EL (cell line): ENCODE measurements at regions not wholly inside any gene's neighbourhood (a gene's known extent, or its start where the extent isn't known, plus 50 kb on each side); places are given as distances from the start of the nearest gene placed in this dataset.
"Not testable (repeated sequence)": the region's sequence is repeated elsewhere in the genome, so short reads cannot be mapped to it uniquely, and the experiment has no call there.

Experiments
- DNase-seq: peaks from one replicate; pipeline ENCODE4 v3.0.0-alpha.2; 2016

DNA sequence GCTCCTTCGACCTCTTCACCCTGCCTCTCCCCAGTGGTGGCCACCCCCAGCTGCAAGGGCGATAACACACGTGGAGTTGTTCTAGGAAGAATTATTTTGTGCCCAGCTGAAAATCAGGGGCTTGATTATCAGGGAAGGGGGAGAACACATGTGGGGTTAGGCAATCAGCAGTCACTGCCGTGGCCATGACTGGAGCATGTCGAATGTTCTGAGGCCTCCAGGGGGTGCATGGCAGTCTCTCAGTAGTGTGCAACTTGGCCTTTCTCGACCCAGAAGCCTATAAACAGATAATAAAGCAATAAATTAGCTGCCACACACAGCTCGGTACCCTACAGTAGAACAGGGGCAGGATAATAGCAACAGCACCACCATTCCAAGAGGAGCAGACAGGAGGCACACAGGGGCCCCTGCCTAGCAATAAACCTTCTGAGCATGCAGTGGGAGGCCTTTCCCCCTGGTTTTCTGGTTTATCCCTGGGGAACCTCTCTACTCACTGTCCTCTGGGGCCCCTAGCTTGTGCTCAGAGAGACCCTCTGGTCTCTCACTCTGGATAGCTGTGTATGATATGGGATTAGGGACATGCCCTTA, 308.2 kb upstream of the PLGLB2 start:
- DNase-seq = not testable (repeated sequence)

DNA sequence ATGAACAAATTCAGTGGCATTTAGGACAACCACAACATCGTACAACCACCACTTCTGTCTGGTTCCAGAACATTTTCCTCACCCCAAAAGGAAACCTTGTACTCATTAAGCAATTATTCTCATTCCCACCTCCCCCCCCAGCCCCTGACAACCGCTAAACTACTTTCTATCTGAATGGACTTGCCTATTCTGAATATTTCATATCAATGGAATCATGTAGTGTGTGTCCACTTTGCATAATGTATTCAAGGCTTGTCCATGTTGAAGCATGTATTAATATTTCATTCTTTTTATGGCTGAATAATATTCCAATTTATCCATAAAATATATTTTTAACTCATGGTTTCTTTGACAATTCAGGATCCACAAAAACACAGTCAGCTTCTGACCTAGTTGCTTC, 307.2 kb upstream of the PLGLB2 start:
- DNase-seq = not testable (repeated sequence)

- not testable (repeated sequence) for DNase-seq
These were observed 306.5 kb upstream of the PLGLB2 start for GRCh38 chr2:87441375-87441774.

GRCh38 chr2:87442983-87443577, 304.8 kb upstream of the PLGLB2 start:
- DNase-seq = not testable (repeated sequence)

DNA sequence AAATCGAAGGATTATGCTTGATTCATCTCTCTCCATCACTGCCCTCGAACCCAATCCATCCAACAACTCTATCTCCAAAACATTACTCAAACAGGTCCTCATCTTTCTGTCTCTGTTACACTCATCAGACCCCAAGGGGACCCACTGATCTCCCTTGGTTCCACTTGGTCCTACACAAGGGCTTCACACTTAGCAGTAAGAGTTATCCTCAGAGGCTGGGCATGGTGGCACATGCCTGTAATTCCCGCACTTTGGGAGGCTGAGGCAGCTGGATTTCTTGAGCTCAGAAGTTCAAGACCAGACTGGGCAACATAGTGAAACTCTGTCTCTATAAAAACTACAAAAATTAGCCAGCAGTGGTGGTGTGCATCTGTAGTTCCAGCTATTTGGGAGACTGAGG, 302.9 kb upstream of the PLGLB2 start:
- not testable (repeated sequence) for DNase-seq

DNA sequence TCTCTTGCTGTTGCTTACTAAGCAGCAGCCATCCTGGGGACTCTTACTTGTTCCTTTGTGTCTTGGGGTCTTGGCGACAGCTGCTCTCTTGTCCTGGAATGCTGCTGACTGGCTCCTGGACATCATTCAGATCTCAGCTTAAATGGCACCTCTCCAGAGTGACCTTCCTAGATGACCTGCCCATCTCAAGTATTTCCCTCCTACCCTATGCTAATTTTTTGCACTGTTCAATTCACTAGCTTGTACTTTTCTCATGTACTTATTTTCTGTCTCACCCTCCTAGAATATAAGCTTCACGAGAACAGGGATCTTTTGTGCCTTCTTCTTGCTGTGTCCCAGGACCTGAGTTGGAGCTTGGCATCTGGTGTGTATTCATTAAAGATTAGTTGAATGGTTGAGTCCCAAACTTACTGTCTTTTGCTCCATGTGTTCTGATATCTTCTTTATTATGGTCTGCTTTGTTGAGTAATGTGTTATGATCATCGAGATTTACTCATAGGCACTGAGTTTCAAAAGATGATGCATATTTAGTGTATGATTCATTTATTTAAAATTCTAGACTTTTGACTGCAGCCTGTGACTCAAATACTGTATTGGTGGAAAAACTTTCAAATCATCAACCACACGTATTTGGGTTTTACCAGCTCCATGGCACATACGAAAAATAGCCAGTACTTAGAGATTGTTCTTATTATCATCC, 302.1 kb upstream of the PLGLB2 start:
- DNase-seq = peak; percentile 32

DNA sequence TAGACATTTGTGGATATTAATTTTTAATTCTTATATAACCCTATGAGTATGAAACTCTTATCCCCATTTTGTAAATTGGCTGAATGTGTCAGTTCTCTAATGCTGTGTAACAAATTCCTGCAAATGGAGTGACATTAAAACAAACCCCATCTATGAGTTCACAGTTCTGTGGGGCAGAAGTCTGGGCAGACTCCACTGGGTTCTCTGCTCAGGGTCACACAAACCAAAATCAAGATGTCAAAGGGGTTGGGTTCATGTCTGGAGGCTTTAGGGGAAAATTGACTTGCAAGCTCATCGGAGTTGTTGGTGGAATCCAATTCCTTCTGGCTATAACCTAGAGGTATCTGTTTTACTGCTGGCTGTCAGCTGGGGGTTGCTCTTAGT, 301.6 kb upstream of the PLGLB2 start:
- peak; percentile 36 for DNase-seq

- peak; percentile 39 for DNase-seq
These were observed 298.4 kb upstream of the PLGLB2 start for GRCh38 chr2:87449462-87449980.

DNA sequence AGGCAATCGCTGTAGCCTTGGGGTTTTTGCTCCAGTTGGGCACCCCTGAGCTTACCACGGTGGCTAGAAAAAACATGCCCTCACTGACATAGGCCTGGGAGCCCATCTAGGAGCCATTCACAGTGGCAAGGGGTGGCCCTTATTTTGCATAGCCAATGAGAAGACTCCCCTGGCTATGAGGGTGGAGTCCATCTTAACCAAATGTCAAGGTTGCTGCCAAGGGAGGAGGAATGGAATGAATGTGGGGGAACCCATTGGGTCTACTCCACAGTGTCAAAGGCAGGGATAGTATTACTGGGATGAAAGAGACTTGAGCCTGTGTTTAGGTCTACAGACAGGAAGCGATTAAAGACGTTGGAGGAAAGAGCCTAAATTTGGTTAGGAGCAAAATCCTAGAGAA, 295.7 kb upstream of the PLGLB2 start:
- DNase-seq = peak; percentile 32

DNA sequence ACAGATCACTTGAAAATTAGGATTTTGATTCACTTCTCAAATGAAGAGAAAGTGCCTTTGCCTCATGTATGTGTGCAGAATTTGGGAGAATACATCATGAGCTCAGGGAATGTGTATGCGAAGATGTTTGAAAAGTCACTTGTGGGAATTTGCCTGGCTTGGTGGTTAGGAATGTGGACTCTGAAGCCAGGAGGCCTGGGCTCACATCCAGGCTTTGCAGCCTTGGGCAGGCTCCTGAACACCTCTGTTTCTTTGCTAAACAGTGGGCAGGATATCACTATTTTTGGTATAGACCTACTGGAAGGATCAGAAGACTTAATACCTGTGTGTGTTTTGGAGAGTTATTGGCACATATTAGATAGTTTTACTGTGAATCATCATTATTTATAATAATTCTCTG, 295.0 kb upstream of the PLGLB2 start:
- peak; percentile 78 for DNase-seq

GRCh38 chr2:87453965-87454364, 293.9 kb upstream of the PLGLB2 start:
- peak; percentile 74 for DNase-seq

- DNase-seq = peak; percentile 65
These were observed 293.5 kb upstream of the PLGLB2 start for GRCh38 chr2:87454421-87454820.

DNA sequence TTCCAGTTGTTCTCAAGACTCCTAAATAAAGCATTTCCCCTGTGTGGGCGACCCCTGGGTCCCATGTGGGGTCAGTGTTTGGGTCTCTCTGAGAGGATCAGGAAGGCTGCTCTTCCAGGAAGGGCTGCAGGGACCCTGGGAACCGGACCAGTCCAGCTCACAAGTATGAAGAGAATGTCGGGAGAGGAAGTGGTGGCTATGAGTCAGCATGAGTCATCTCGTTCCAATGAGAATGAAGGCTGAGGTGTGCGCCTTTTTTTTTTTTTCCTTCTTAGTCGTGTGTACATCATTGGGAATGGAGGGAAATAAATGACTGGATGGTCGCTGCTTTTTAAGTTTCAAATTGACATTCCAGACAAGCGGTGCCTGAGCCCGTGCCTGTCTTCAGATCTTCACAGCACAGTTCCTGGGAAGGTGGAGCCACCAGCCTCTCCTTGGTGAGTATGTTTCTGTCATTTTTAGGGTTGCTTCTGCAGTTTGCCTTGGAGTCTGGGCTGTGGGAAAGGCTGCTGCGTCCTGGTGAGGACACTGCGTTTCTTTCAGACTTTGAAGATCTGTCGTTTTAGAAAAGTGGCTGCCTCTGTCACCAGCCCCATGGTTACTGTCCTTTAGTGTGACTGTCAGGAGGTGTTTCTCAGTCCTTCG, 292.6 kb upstream of the PLGLB2 start:
- DNase-seq = not testable (repeated sequence)

DNA sequence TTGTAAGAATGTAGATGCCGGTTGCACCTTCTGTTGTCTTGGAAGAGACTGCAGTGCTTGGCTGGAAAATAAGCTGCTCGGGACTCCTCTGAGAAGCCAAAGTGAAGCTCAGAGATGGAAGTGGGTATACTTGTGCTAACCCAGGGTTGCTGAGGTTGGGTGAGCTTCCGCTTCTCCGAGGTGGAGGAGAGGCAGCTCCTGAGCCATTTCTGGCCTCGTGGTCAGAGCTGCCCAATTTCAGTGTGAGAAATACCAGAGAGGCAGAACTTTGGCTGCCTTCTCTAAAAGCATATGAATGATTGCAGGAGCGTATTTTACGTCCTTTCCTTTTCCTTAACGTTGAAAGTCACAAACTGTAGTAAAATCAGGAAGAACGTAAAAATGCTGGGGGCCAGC, 292.0 kb upstream of the PLGLB2 start:
- DNase-seq = not testable (repeated sequence)

DNA sequence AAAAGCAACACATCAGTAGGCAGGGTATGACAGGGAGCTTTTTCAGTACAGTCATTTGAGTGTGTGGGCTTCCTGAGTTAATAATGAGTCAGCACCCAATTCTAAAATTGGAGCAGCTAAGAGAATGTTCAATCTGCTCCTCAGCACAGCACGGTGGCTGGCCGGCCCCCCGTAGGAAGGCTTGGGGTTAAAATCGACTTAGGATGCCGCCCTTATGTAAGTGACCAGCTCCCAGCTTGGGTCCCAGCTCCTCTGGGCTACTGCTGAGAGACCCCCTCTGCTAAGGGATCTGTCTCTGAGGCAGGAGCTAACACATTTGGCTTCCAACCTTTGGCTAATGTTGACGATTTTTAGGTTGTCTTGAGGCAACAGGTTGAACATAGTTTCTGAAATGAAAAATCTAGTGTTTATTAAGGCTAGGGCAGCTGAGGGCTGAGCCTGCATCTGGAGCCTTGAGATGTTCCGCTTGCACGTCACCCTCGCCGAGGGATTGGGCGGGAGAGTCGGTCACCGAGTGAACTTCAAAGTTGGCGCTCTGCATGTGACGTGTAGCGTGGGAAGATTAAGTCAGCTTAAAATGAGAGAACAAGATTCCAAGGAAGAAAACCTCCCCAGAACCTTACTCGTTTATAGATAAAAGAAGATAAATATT, 291.3 kb upstream of the PLGLB2 start:
- DNase-seq = not testable (repeated sequence)

- not testable (repeated sequence) for DNase-seq
These were observed 290.8 kb upstream of the PLGLB2 start for GRCh38 chr2:87457129-87457499.

DNA sequence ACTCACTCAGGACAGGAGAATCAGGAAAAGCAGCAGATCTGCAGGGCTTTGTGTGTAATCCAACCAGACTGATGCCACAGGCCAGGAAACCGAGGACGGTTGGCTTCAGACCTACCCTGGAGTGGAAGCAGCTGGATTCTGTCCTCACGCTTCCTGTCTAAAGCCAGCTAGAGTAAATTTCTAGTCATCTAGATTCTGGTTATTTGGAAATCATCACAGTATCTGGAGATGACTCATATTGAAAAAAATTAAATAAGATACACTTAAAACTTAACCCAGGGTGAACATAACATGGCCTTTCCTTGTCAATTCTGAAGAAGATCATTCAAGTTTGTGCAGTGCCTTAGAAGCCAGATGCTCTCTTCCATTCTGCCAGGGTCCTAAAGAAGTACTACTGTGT, 288.9 kb upstream of the PLGLB2 start:
- not testable (repeated sequence) for DNase-seq

DNA sequence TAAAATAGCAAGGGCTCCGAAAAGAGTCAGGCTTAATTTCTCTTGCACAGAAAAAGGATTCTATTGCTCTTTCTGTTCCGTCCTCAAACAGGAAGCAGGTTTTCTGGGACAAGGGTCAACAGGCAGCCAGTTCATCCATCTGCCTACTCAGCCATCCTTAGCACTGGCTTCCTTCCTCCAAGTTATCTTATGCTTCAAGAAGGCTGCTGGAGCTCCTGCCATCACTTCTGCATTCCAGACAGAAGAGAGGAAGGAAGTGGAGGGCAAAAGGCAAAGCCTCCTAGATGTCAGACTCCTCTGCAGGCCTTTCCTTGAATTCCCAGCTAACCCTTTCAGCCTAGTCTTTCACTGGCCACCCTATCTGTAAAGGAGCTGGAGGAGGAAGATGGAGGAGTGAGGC, 287.8 kb upstream of the PLGLB2 start:
- DNase-seq = not testable (repeated sequence)

DNA sequence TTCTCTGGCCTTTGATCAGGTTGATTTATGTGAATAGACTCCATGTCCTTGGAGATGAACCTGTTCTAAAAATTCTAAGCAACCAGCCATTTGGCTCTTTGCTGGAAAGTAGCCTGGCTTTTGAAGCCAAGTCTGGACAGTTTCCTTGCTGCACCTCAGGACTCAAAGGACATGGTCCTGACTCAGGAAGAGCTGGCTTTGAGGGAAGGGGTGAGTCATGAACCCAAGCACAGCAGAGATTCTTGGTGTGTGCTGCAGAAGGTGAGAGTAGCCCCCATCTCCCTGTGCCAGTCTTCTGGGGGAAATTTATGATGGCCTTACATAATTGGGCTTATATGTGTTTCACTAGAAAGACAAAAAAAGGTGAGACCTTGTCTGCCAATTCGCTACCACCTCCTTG, 287.2 kb upstream of the PLGLB2 start:
- DNase-seq = not testable (repeated sequence)

DNA sequence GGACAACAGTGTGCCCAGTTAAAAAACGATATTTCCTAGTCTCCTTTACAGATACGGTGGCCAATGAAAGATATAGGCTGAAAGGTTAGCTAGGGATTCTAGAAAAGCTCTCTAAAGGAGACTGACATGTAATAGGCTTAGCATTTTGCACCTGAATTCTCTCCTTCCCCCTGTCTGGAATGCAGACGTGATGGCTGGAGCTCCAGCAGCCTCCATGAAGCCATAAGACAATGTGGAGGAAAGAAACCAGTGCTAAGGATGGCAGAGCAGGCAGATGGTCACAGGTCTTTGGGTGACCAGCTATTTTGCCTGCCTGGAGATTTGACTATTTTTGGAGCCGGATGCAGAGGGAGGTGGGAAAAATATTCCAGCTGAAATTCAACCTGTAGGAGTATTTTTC, 286.2 kb upstream of the PLGLB2 start:
- not testable (repeated sequence) for DNase-seq

DNA sequence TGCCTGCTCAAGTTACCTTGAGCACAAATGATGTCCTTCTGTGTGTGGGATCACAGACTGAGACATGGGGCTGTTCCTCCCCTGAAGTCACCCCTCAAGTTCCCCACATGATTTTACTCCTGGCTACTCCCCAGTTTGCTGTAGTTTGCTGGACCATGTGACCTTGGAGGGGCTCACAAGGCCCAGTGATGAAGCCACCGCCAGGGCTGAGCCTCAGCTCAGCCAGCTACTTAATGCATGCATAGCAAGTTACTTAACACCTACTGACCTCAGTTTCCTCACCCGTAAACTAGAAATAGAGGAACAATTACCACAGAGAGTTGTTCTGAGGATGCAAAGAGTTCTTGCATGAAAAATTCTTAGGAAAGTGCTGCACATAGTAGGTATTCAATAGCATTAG, 283.7 kb upstream of the PLGLB2 start:
- not testable (repeated sequence) for DNase-seq

DNA sequence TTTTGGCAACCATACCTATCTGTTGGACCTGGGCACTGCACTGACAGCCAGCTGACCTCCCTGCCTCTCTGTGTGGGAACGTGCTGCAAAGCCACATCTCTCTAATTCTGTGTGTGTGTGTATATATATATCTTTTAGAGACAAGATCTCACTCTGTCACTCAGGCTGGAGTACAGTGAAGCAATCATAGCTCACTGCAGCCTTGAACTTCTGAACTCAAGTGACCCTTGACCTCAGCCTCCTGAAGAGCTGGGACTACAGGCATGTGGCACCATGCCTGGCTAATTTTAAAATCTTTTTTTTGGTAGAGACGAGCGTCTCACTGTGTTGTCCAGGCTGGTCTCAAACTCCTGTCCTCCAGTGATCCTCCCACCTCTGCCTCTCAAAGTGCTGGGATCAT, 282.2 kb upstream of the PLGLB2 start:
- not testable (repeated sequence) for DNase-seq

GRCh38 chr2:87466591-87467120, 281.2 kb upstream of the PLGLB2 start:
- DNase-seq = not testable (repeated sequence)
